NCI-H460 (cell line): ENCODE measurements at regions not wholly inside any gene's neighbourhood (a gene's known extent, or its start where the extent isn't known, plus 50 kb on each side); places are given as distances from the start of the nearest gene placed in this dataset.
"Not testable (repeated sequence)": the region's sequence is repeated elsewhere in the genome, so short reads cannot be mapped to it uniquely, and the experiment has no call there.

Experiments
- DNase-seq: peaks from one replicate; pipeline ENCODE4 v3.0.0-alpha.2; 2016; ENCODE audit warnings: low read depth; ENCODE audit errors: extremely low read depth

DNA sequence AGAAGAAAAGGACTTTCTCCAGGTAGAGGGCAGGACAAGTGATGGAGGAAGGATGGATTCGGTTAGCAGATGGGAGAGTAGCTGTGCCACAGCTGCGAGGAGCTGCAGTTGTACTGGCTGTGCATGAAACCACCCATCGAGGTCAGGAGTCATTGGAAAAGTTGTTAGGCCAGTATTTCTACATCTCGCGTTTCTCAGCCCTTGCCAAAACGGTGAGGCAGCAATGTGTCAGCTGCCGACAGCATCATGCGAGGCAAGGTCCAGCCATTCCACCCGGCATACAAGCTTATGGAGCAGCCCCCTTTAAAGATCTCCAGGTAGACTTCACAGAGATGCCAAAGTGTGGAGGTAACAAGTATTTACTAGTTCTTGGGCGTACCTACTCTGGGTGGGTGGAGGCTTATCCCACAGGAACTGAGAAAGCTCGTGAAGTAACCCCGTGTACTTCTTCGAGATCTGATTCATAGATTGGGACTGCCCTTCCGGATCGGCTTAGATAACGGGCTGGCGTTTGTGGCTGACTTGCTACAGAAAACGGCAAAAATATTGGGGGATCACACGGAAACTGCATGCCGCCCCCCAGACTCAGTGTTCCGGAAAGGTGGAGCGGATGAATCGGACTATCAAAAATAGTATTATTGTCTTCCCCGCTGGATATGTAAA lies 105.0 kb upstream of the HMX1 start:
- DNase-seq, result not testable (repeated sequence)

- DNase-seq, result not testable (repeated sequence)
Observed at GRCh38 chr4:8972635-8973034, 101.0 kb upstream of the HMX1 start.

- DNase-seq, result not testable (repeated sequence)
Observed at GRCh38 chr4:8965896-8966295, 94.3 kb upstream of the HMX1 start.

GRCh38 chr4:8964201-8964788 lies 92.7 kb upstream of the HMX1 start:
- not testable (repeated sequence) for DNase-seq

- DNase-seq, result not testable (repeated sequence)
Observed at GRCh38 chr4:8963533-8963932, 91.9 kb upstream of the HMX1 start.

DNA sequence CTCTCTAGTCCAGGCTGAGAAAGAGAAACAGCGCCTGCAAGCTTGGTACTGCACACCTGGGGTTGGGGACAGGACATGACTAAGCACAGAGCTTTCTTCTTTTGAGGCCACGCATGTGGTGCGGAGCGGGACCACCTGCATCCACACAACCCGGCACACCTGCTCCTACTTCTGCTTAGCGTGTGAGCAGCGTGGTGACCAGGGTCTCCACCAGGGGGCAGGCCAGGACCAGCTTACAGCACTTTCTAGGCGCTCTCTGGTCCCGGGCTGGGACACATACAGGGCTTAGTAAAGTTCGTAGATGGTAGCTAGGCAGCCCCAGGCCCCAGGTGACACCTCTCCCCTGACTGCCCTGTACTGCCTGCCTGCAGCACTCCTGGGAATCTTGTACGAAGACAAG lies 89.7 kb upstream of the HMX1 start:
- DNase-seq, result peak; percentile 36

DNA sequence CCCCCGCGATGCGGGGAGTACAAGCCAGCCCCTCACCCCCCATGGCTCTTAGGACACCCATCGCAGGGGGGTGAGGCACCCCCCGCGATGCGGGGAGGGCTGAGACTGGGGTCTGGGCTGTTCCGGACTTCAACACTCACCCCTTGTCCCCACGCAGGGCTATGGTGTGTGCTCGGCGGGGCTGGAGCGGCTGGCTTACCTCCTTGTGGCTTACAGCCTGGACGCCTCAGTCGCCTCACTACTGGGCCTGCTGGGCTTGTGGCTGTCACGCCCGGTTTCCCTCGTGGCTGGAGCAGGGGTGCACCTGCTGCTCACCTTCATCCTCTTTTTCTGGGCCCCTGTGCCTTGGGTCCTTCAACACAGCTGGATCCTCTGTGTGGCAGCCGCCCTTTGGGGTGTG lies 87.8 kb upstream of the HMX1 start:
- not testable (repeated sequence) for DNase-seq

- not testable (repeated sequence) for DNase-seq
Observed at GRCh38 chr4:8954001-8954400, 82.4 kb upstream of the HMX1 start.

DNA sequence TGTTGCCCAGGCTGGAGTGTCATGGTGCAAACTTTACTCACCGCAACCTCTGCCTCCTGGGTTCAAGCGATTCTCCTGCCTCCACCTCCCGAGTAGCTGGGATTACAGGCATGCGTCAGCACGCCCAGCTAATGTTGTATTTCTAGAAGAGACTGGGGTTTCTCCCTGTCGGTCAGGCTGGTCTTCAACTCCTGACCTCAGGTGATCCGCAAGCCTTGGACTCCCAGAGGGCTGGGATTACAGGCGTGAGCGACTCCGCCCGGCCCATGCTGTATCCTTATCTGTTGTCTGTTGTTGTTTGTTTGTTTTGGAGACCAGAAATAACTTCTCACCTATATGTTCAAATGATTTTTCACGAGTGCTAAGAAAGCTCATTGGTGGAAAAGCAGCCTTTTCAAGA lies 81.2 kb upstream of the HMX1 start:
- DNase-seq, result not testable (repeated sequence)

- not testable (repeated sequence) for DNase-seq
Observed at GRCh38 chr4:8952109-8952508, 80.5 kb upstream of the HMX1 start.

DNA sequence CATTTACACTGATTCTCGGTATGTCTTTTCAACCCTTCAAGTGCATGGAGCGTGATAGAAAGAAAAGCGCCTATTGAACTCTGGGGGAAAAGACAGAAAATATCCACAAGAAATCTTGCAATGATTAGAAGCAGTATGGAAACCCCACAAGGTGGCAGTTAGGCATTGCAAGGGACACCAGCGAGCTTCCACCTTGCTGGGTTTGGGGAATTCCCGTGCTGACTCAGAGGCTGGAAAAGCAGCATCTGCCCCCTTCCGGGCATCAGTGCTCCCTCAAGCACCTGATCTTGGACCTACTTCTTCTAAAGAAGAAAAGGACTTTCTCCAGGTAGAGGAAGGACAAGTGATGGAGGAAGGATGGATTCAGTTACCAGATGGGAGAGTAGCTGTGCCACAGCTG lies 73.9 kb upstream of the HMX1 start:
- DNase-seq, result not testable (repeated sequence)

GRCh38 chr4:8943367-8943766 lies 71.7 kb upstream of the HMX1 start:
- not testable (repeated sequence) for DNase-seq

GRCh38 chr4:8942088-8942487 lies 70.4 kb upstream of the HMX1 start:
- not testable (repeated sequence) for DNase-seq

- DNase-seq, result not testable (repeated sequence)
Observed at GRCh38 chr4:8941492-8941805, 69.8 kb upstream of the HMX1 start.

GRCh38 chr4:8940792-8941491 lies 69.3 kb upstream of the HMX1 start:
- DNase-seq, result no peak

DNA sequence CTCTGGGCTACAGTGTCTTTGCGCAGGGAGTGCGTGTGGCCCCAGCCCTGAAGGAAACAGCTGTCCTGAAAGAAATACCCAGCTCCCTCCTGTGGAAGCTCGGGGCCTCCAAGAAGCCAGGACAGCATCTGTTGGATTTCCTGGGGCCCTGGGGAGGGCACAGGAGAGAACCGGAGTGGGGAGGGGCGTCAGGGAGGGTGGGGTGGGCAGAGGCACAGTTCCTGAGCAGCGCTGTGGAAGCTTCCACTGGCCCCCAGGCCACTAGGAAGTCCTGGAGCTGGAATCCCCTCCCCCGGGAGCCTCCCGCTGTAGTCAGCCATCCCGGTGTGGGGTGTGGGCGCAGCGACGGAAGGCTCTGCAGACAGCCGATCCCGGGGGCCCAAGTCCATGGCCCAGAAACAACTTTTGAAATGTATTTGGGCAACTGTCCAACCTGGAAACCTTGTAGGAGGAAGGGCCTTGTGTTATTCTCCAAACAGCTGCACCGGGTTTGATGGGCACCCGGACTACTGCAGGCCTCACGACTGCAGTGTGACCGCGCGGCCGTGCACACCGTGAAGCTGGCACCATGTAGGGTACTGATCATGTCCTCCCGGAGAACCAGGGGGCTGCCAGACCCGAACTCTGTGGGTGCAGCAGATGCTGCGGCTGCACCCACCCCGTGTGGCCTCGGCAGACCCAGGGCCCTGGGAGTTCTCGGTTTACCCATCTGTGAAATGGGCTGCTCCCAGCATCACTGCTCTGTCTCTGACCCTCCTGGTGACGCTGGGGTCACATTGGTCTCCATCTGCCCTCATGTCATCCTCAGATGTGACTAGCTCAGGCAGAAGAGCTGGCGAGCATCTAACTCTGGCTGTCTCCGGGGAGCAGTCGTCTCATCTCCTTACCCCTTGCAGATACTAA lies 68.5 kb upstream of the HMX1 start:
- no peak for DNase-seq

DNA sequence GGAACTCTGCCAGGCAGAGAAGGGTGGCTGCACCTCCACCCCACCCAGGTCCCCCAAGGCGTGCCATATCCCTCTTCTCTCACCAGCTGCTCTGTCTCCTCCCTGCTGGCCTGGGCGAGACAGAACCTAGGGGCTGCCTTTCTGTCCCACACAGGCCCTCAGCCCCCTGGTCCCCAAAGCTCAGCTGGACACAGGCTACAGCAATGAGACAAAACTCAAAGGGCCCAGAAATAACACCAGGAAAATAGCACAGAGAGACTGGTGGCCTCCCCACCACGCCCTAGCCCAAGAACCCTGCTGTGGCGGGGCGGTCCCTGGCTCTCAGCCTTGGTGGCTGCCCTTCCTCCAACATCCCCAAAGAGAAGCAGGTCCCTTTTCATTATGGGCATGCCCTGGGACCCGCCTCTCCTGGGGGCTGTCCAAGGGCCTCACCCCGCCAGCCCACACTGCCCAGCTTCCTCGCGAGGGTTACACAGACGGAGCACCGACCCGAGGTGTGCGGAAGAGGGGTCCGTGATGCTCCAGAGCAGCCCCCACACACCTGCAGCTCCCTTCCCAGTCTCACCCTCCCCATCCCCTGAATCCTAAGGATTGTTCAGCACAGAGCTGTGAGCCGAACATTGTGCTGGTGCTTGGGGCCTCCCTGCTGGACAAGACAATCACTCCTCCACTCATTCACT lies 67.7 kb upstream of the HMX1 start:
- DNase-seq, result no peak

- DNase-seq, result no peak
Observed at GRCh38 chr4:8938623-8939022, 67.0 kb upstream of the HMX1 start.

- DNase-seq, result no peak
Observed at GRCh38 chr4:8938137-8938536, 66.5 kb upstream of the HMX1 start.

- DNase-seq, result no peak
Observed at GRCh38 chr4:8932884-8933283, 61.2 kb upstream of the HMX1 start.

- no peak for DNase-seq
Observed at GRCh38 chr4:8928074-8928473, 56.4 kb upstream of the HMX1 start.
